Progenitor cell of endocrine pancreas (in vitro differentiated cells): ENCODE measurements at regions not wholly inside any gene's neighbourhood (a gene's known extent, or its start where the extent isn't known, plus 50 kb on each side); places are given as distances from the start of the nearest gene placed in this dataset.

Source experiments
- DNase-seq: peaks from one replicate; pipeline ENCODE4 v3.0.0; 2021; ENCODE audit warnings: low spot score; ENCODE audit not compliant: unreplicated experiment
- H3K27ac Mint-ChIP-seq: 2 replicates; pipeline ENCODE4 v1.8.0; 2021; ENCODE audit warnings: mild to moderate bottlenecking, moderate library complexity, mixed read lengths
- H3K27me3 Mint-ChIP-seq: 2 replicates; pipeline ENCODE4 v1.8.0; 2021; ENCODE audit warnings: mixed read lengths
- H3K36me3 Mint-ChIP-seq: 2 replicates; pipeline ENCODE4 v1.8.0; 2022; ENCODE audit warnings: mixed read lengths; ENCODE audit not compliant: insufficient read depth
- H3K4me1 Mint-ChIP-seq: 2 replicates; pipeline ENCODE4 v1.8.0; 2021; ENCODE audit warnings: low read depth, mixed read lengths
- H3K4me3 Mint-ChIP-seq: 2 replicates; pipeline ENCODE4 v1.8.0; 2021; ENCODE audit warnings: low read depth, mild to moderate bottlenecking, moderate library complexity, mixed read lengths
- H3K9me3 Mint-ChIP-seq: 2 replicates; pipeline ENCODE4 v1.8.0; 2021; ENCODE audit warnings: low read depth, mixed read lengths
- CTCF ChIP-seq: fragments of 200-600 bp; sonication (generic); IDR thresholded peaks from one replicate; pipeline ENCODE4 v1.5.0; 2021; ENCODE audit warnings: antibody characterized with exemption, mild to moderate bottlenecking; ENCODE audit not compliant: unreplicated experiment

GRCh38 chr15:48021336-48022086 lies 99.3 kb upstream of the SLC24A5 start:
- H3K9me3 Mint-ChIP-seq = no peaks in the 10 kb centered on the region
- H3K27me3 Mint-ChIP-seq = peaks cover 7% of the 10 kb centered on the region
- TF ChIP-seq CTCF = no peak
- H3K36me3 Mint-ChIP-seq = no peaks in the 10 kb centered on the region
- no peak overlapping the region for H3K27ac Mint-ChIP-seq
- H3K4me1 Mint-ChIP-seq = peaks cover 8% of the 10 kb centered on the region
- no peak overlapping the region for H3K4me3 Mint-ChIP-seq
- no peak for DNase-seq

DNA sequence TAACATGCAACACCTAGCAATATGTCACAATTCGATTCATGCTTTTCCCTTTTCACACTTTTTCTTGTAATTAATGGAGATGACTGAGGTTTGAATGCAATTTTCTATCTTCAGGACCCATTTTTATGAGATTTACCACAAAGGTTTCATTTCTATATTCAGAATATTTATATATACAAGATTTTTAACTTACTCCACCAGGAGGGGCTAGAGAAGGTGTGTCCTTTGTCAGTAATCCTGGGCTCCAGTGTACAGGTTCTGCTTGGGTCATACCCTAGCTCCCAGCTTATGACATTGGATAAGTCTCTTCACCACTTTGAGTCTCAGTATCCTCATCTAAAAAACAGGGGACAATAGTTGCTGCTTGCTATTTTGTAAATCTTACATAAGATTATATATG lies 95.7 kb upstream of the SLC24A5 start:
- Mint-ChIP-seq H3K36me3 (no peaks in the 10 kb centered on the region), H3K4me1 (no peaks in the 10 kb centered on the region), H3K9me3 (no peaks in the 10 kb centered on the region), H3K27ac (no peak overlapping the region), H3K27me3 (peaks cover 8% of the 10 kb centered on the region), H3K4me3 (no peak overlapping the region)
- no peak for DNase-seq
- no peak for TF ChIP-seq CTCF

- H3K4me3 Mint-ChIP-seq = no peak overlapping the region
- TF ChIP-seq CTCF = no peak
- no peak overlapping the region for H3K27ac Mint-ChIP-seq
- peaks cover 5% of the 10 kb centered on the region for H3K27me3 Mint-ChIP-seq
- H3K36me3 Mint-ChIP-seq = no peaks in the 10 kb centered on the region
- H3K9me3 Mint-ChIP-seq = no peaks in the 10 kb centered on the region
- DNase-seq = no peak
- H3K4me1 Mint-ChIP-seq = peaks cover 14% of the 10 kb centered on the region
These were observed 92.1 kb upstream of the SLC24A5 start for GRCh38 chr15:48028712-48029111.

DNA sequence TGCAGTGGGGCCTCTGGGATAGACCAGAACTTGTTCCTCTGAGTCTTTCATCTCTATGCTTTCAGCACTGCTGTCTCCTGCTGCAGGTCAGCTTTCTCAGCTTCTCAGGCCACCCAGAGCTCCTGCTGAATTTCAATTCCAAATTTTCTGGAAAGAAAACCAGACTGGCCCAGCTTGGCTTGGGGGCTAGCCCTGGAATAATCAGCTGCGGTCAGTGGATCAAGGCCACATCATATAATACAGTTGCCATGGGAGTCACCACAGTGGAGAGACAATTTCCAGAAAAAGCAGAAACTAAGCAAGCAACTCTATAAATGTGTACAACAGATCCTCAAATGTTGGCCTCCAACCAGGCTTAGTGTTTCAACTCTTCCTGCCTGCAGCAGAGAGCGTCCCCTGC lies 91.1 kb upstream of the SLC24A5 start:
- Mint-ChIP-seq H3K27me3 (peaks cover 8% of the 10 kb centered on the region), H3K9me3 (no peaks in the 10 kb centered on the region), H3K36me3 (no peaks in the 10 kb centered on the region), H3K4me3 (no peak overlapping the region), H3K4me1 (peaks cover 14% of the 10 kb centered on the region), H3K27ac (no peak overlapping the region)
- no peak for DNase-seq
- no peak for TF ChIP-seq CTCF

DNA sequence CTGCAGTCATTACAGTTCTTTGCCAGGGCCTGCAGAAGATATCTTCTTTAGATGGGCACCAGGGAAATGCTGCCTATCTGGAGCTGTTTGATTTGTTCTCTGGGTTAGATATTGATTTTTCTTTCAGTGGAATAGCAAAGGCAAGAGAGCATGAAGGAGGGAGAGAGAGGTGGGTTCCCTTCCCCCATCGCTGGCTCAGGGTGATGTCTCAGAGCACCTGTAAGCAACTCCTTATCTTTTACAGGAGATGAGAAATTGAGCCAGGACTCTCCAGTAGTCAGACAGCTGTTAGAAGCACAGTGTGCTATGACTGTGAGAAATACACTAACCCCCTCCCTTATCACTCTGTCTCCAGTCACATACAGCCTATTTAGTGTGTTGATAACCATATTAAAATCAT lies 89.3 kb upstream of the SLC24A5 start:
- no peaks in the 10 kb centered on the region for H3K9me3 Mint-ChIP-seq
- H3K4me1 Mint-ChIP-seq = peaks cover 14% of the 10 kb centered on the region
- peaks cover 5% of the 10 kb centered on the region for H3K27me3 Mint-ChIP-seq
- no peak for TF ChIP-seq CTCF
- H3K27ac Mint-ChIP-seq = no peak overlapping the region
- H3K36me3 Mint-ChIP-seq = no peaks in the 10 kb centered on the region
- no peak overlapping the region for H3K4me3 Mint-ChIP-seq
- no peak for DNase-seq
